H1 (cell line): ENCODE measurements at regions not wholly inside any gene's neighbourhood (a gene's known extent, or its start where the extent isn't known, plus 50 kb on each side); places are given as distances from the start of the nearest gene placed in this dataset.

Experiments
- JUND ChIP-seq: IDR thresholded peaks from 2 replicates; pipeline ENCODE4 v1.6.1; 2011; ENCODE audit warnings: mild to moderate bottlenecking, improper control_type of control experiment, low read length
- RXRA ChIP-seq: IDR thresholded peaks from 2 replicates; pipeline ENCODE4 v1.6.1; 2011; ENCODE audit warnings: low read depth, mild to moderate bottlenecking, low read length, moderate library complexity; ENCODE audit not compliant: insufficient read depth

DNA sequence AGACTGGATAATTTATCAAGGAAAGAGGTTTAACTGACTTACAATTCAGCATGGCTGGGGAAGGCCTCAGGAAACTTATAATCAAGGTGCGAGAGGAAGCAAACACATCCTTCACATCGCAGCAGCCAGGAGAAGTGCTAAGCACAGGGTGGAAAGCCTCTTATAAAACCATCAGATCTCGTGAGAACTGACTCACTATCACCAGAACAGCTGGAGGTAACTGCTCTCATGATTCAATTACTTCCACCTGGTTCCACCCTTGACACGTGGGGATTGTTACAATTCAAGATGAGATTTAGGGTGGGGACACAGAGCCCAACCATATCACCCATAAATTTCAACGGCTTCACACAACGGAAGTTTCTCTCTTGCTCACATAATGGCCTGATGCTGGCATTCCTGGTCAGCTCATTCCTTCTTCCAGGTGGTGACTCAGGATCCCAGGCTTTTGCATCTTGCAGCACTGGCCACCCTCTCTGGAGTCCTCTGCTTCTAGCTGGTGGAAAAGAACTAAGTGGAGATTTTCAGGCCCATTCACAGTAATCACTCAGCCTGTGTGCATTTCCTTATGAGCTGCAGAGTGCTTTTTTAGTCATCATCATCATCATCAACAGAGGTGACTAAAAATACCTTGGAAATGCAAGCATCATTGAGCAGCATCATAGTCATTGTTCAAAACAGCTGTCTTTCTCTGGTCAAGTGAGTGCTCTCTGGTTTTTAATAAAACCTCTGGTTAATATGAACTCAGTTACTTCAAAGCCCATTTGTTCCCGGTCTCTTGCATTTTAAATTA is 308.1 kb downstream of the SFMBT2 start (continued):
- TF ChIP-seq JUND (no peak), RXRA (no peak)
